Large intestine (tissue), 3 donors: ENCODE measurements at regions not wholly inside any gene's neighbourhood (a gene's known extent, or its start where the extent isn't known, plus 50 kb on each side); places are given as distances from the start of the nearest gene placed in this dataset.
"Not testable (repeated sequence)": the region's sequence is repeated elsewhere in the genome, so short reads cannot be mapped to it uniquely, and the experiment has no call there.

Source experiments
- DNase-seq, 2 donors: peaks; one replicate each; pipeline versions ENCODE4 v3.0.0 to v3.0.0-alpha.2; 2013
- H3K27ac ChIP-seq: one replicate; pipeline ENCODE4 v1.5.1; 2013; ENCODE audit warnings: low read length
- H3K27me3 ChIP-seq: 2 replicates; pipeline ENCODE4 v1.6.1; 2013; ENCODE audit warnings: low read length; ENCODE audit not compliant: control insufficient read depth, insufficient read depth
- H3K36me3 ChIP-seq: 2 replicates; pipeline ENCODE4 v1.6.1; 2013; ENCODE audit warnings: low read length; ENCODE audit not compliant: control insufficient read depth, insufficient read depth
- H3K4me1 ChIP-seq: one replicate; pipeline ENCODE4 v1.6.1; 2013; ENCODE audit warnings: low read length; ENCODE audit not compliant: control insufficient read depth, insufficient read depth
- H3K4me3 ChIP-seq: one replicate; pipeline ENCODE4 v1.5.1; 2013; ENCODE audit warnings: low read length
- H3K9me3 ChIP-seq: one replicate; pipeline ENCODE4 v1.6.1; 2013; ENCODE audit warnings: mild to moderate bottlenecking, low read depth, low read length, moderate library complexity; ENCODE audit not compliant: control insufficient read depth
- WGBS: methylation state at CpG from one replicate; pipeline ENCODE4 v1.1.5; 2013; ENCODE audit warnings: low lambda C conversion rate; ENCODE audit not compliant: insufficient coverage; 5-methylcytosine and 5-hydroxymethylcytosine counted together

DNA sequence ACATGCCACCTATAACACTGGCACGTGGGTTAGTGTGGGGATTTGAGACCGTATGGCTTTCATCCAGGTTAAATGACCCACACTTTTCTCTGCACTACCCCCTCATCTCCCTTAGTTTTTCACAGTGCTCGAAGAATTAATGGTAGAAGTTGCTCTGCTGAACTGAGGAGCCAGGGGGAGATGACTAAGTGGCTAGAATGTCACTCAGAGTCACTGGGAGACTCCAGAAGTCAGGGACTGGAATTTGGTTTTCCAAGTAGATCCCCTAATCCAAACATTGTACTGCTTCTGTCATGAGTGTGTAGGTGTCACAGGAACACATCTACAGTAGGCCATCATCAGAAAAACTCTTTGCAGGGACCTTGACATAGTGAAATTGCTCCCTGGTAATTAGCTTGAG, 181.0 kb upstream of the RASGRP1 start:
- H3K9me3 ChIP-seq: no peaks in the 10 kb centered on the region
- peaks cover 4% of the 10 kb centered on the region for H3K27me3 ChIP-seq
- H3K4me3 ChIP-seq: no peak overlapping the region
- no CpG with 5 or more reads among the region's 3 CpGs for WGBS
- no peaks in the 10 kb centered on the region for H3K36me3 ChIP-seq
- DNase-seq: no peak
- no peak overlapping the region for H3K27ac ChIP-seq
- no peaks in the 10 kb centered on the region for H3K4me1 ChIP-seq

- no CpG with 5 or more reads among the region's 1 CpG for WGBS
- H3K27ac ChIP-seq: no peak overlapping the region
- no peak for DNase-seq
- no peak overlapping the region for H3K4me3 ChIP-seq
- no peaks in the 10 kb centered on the region for H3K9me3 ChIP-seq
- no peaks in the 10 kb centered on the region for H3K36me3 ChIP-seq
- peaks cover 4% of the 10 kb centered on the region for H3K27me3 ChIP-seq
- no peaks in the 10 kb centered on the region for H3K4me1 ChIP-seq
Measured at GRCh38 chr15:38746211-38746610, 181.6 kb upstream of the RASGRP1 start.

GRCh38 chr15:38748710-38749109, 184.1 kb upstream of the RASGRP1 start:
- Histone ChIP-seq H3K9me3 (no peaks in the 10 kb centered on the region), H3K27ac (no peak overlapping the region), H3K36me3 (no peaks in the 10 kb centered on the region), H3K4me1 (no peaks in the 10 kb centered on the region), H3K27me3 (peaks cover 6% of the 10 kb centered on the region), H3K4me3 (no peak overlapping the region)
- DNase-seq: no peak
- no CpG with 5 or more reads among the region's 2 CpGs for WGBS

GRCh38 chr15:38750786-38751185, 186.2 kb upstream of the RASGRP1 start:
- no peak overlapping the region for H3K4me3 ChIP-seq
- no CpG with 5 or more reads among the region's 5 CpGs for WGBS
- peaks cover 3% of the 10 kb centered on the region for H3K27me3 ChIP-seq
- no peak for DNase-seq
- no peaks in the 10 kb centered on the region for H3K9me3 ChIP-seq
- no peaks in the 10 kb centered on the region for H3K36me3 ChIP-seq
- no peaks in the 10 kb centered on the region for H3K4me1 ChIP-seq
- H3K27ac ChIP-seq: no peak overlapping the region

- no peaks in the 10 kb centered on the region for H3K4me1 ChIP-seq
- H3K27me3 ChIP-seq: peaks cover 5% of the 10 kb centered on the region
- H3K4me3 ChIP-seq: no peak overlapping the region
- H3K27ac ChIP-seq: no peak overlapping the region
- DNase-seq: no peak
- 80% methylated on average over 2 of the region's 2 CpGs for WGBS
- no peaks in the 10 kb centered on the region for H3K9me3 ChIP-seq
- H3K36me3 ChIP-seq: no peaks in the 10 kb centered on the region
Measured at GRCh38 chr15:38755718-38756117, 191.1 kb upstream of the RASGRP1 start.

- Histone ChIP-seq H3K4me3 (no peak overlapping the region), H3K27me3 (peaks cover 4% of the 10 kb centered on the region), H3K36me3 (no peaks in the 10 kb centered on the region), H3K27ac (no peak overlapping the region), H3K4me1 (no peaks in the 10 kb centered on the region), H3K9me3 (no peaks in the 10 kb centered on the region)
- no peak for DNase-seq
- no CpG with 5 or more reads among the region's 5 CpGs for WGBS
Measured at GRCh38 chr15:38756441-38756840, 191.8 kb upstream of the RASGRP1 start.

- no CpG with 5 or more reads among the region's 1 CpG for WGBS
- no peak for DNase-seq
- H3K27me3 ChIP-seq: peaks cover 2% of the 10 kb centered on the region
- no peaks in the 10 kb centered on the region for H3K36me3 ChIP-seq
- H3K4me1 ChIP-seq: no peaks in the 10 kb centered on the region
- H3K9me3 ChIP-seq: no peaks in the 10 kb centered on the region
- no peak overlapping the region for H3K4me3 ChIP-seq
- H3K27ac ChIP-seq: no peak overlapping the region
Measured at GRCh38 chr15:38758043-38758442, 193.4 kb upstream of the RASGRP1 start.

DNA sequence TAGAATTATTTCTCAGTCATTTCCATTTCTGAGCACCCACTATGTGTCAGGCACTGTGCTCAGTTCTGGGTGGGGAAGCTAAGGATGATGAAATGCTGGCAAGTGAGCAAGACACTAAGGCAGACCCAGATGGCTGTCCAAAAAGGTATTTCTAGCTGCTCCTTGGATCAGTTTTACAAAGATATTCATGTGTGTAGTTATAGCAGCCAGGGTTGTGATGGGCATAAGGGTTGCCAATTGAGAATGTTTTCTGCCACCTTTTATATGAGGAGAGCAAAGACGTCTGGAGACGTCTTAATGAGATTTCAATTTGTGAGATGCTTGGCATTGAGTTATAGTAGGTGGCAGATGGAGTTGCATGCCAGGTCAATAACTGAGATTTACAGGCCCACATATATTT, 197.1 kb upstream of the RASGRP1 start:
- no peaks in the 10 kb centered on the region for H3K9me3 ChIP-seq
- no peaks in the 10 kb centered on the region for H3K36me3 ChIP-seq
- H3K27ac ChIP-seq: no peak overlapping the region
- no peaks in the 10 kb centered on the region for H3K4me1 ChIP-seq
- no peak overlapping the region for H3K4me3 ChIP-seq
- H3K27me3 ChIP-seq: peaks cover 2% of the 10 kb centered on the region
- peak in 1 of 2 donors; percentile 1 for DNase-seq
- no CpG with 5 or more reads among the region's 2 CpGs for WGBS

- no peak overlapping the region for H3K4me3 ChIP-seq
- no peak overlapping the region for H3K27ac ChIP-seq
- H3K36me3 ChIP-seq: no peaks in the 10 kb centered on the region
- no peak for DNase-seq
- H3K27me3 ChIP-seq: no peaks in the 10 kb centered on the region
- H3K9me3 ChIP-seq: no peaks in the 10 kb centered on the region
- H3K4me1 ChIP-seq: no peaks in the 10 kb centered on the region
- no CpG with 5 or more reads among the region's 6 CpGs for WGBS
Measured at GRCh38 chr15:38768970-38769369, 204.4 kb upstream of the RASGRP1 start.

DNA sequence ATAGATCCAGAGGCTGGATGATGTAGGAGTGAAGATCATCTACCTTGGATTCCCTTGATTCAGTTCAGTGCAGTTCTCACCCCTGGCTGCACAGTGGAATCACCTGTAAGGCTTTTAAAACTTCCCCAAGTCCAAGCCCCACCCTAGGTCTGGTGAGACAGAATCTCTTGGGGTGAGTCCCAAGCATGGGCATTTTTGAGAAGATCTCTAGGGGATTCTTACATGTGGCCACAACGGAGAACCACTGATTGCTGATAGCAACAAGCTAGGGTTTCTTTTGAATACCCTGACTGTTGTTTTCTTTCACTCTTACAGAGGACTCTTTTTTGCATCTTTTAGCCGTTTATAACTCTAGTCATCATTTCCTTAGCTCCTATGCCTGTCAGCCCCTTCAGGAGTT, 204.9 kb upstream of the RASGRP1 start:
- no peaks in the 10 kb centered on the region for H3K27me3 ChIP-seq
- H3K4me1 ChIP-seq: no peaks in the 10 kb centered on the region
- H3K36me3 ChIP-seq: no peaks in the 10 kb centered on the region
- H3K9me3 ChIP-seq: no peaks in the 10 kb centered on the region
- H3K27ac ChIP-seq: no peak overlapping the region
- no peak for DNase-seq
- H3K4me3 ChIP-seq: no peak overlapping the region
- WGBS: 88% methylated on average over 2 of the region's 2 CpGs

DNA sequence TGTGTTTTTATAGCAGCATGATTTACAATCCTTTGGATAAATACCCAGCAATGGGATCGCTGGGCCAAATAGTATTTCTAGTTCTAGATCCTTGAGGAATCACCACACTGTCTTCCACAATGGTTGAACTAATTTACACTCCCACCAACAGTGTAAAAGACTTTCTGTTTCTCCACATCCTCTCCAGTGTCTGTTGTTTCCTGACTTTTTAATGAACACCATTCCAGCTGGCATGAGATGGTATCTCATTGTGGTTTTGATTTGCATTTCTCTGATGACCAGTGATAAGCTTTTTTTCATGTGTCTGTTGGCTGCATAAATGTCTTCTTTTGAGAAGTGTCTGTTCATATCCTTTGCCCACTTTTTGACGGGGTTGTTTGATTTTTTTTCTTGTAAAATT, 209.5 kb upstream of the RASGRP1 start:
- not testable (repeated sequence) for H3K4me3 ChIP-seq, H3K36me3 ChIP-seq, H3K27me3 ChIP-seq, DNase-seq, H3K27ac ChIP-seq, H3K9me3 ChIP-seq, H3K4me1 ChIP-seq
- WGBS: no CpG with 5 or more reads among the region's 2 CpGs
